ACHN (cell line): ENCODE measurements at regions not wholly inside any gene's neighbourhood (a gene's known extent, or its start where the extent isn't known, plus 50 kb on each side); places are given as distances from the start of the nearest gene placed in this dataset.
A peak's percentile ranks its signal among the peaks of the same experiment; 100 is the strongest.

Source experiments
- DNase-seq: peaks from one replicate; pipeline ENCODE4 v3.0.0-alpha.2; 2015
- in situ Hi-C: cut with HindIII; loops from 2 replicates; pipeline ENCODE4 v1.10.0; 2017; ENCODE audit warnings: low sequenced_read_pairs, low pct_ligation_motif_present, low pct_unique_long_range_greater_than_20kb

- in situ Hi-C loops, result no loop called here
Observed at GRCh38 chr1:82214606-82215005, 413.9 kb downstream of the ADGRL2 start.

GRCh38 chr1:82197606-82198005 is 396.9 kb downstream of the ADGRL2 start:
- in situ Hi-C loops, result no loop called here
- no peak for DNase-seq

More at GRCh38 chr1:82214606-82215005, 413.9 kb downstream of the ADGRL2 start:
- no peak for DNase-seq

DNA sequence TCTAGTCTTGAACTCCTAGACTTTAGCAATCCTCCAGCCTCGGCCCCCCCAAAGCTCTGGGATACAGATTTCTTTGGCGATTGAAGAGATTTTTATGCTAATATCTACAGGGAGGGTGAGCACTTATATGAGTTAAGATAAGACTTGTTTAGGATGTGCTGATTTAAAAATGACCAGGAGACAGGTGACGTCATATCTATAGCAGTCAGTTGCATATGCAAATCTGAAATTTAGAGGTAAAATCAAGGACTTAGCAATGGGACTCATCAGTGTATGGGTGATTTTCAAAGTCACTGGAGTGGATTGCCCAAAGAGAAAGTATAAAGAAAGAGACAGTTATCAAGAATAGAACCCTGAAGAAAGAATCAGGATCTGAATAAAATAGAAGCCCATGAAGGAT is 394.5 kb downstream of the ADGRL2 start:
- in situ Hi-C loops, result no loop called here
- DNase-seq, result no peak

- in situ Hi-C loops, result no loop called here
Observed at GRCh38 chr1:82185084-82185483, 384.4 kb downstream of the ADGRL2 start.

GRCh38 chr1:82181846-82182245 is 381.1 kb downstream of the ADGRL2 start:
- no peak for DNase-seq
- in situ Hi-C loops, result no loop called here

More at GRCh38 chr1:82185084-82185483, 384.4 kb downstream of the ADGRL2 start:
- DNase-seq, result no peak

- no peak for DNase-seq
- in situ Hi-C loops, result no loop called here
Observed at GRCh38 chr1:82179131-82179530, 378.4 kb downstream of the ADGRL2 start.

DNA sequence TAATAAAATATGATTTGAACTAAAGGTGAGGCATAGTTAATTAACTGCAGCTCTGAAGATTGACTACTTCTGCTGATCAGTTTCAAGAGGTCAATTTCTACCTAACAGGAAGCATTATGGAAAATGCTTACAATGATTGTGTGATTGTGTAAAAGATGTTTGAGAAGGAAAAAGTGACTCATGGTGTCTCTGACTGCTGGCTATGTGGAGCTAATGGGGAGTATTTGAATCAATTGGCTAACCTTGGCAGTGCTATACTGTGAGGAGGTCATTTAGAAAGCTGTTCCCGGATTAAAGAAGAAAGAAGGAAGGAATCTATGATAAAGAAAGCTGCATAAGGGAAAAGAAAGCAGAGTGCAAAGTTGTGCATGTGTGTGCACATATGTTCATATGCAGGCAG is 376.5 kb downstream of the ADGRL2 start:
- in situ Hi-C loops, result no loop called here
- DNase-seq, result no peak

GRCh38 chr1:82171955-82172354 is 371.2 kb downstream of the ADGRL2 start:
- DNase-seq, result no peak
- in situ Hi-C loops, result no loop called here

DNA sequence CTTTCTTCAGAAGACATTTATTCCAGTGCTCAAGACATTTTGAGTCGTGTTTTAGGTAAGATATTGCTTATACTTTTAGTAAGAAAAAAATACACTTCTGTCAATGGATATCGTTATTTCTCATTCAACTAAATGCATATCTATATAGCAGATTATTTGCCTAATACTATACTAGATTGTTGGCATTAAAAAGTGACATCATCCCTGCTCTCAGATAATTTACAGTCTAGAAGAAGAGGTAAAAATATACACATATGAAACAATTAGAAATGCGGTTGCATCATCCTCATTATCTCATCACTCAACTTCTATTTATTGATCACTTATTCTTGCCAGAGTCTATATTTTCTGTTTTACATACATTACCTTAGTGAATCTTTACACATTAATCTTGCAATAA is 367.7 kb downstream of the ADGRL2 start:
- no peak for DNase-seq
- in situ Hi-C loops, result no loop called here

- in situ Hi-C loops, result no loop called here
- no peak for DNase-seq
Observed at GRCh38 chr1:82165304-82165703, 364.6 kb downstream of the ADGRL2 start.

- in situ Hi-C loops, result no loop called here
- no peak for DNase-seq
Observed at GRCh38 chr1:82162486-82163420, 362.0 kb downstream of the ADGRL2 start.

- in situ Hi-C loops, result no loop called here
- no peak for DNase-seq
Observed at GRCh38 chr1:82161700-82162141, 361.0 kb downstream of the ADGRL2 start.

GRCh38 chr1:82160903-82161302 is 360.2 kb downstream of the ADGRL2 start:
- no peak for DNase-seq
- in situ Hi-C loops, result no loop called here

DNA sequence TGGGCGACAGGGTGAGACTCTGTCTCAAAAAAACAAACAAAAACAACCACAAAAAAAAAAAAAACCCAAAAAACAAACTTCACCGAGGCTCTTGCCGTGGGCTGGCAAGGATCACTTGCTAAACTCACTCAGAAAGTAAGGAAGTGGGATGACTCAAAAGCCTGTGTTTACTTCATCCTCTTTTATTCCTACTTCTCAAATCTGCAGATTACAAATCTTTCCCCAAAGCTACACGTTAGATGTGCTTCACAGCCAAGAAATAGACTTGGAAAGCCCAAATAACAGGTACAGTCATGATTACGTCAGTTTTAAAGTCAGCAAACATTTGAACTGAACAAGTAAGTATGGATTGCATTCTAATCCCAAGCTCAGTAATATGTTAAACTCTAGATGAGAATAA is 359.3 kb downstream of the ADGRL2 start:
- no peak for DNase-seq

GRCh38 chr1:82158981-82159380 is 358.2 kb downstream of the ADGRL2 start:
- DNase-seq, result no peak
- in situ Hi-C loops, result no loop called here

More for the DNA sequence above, 359.3 kb downstream of the ADGRL2 start:
- in situ Hi-C loops, result no loop called here

GRCh38 chr1:82154219-82154970 is 353.7 kb downstream of the ADGRL2 start:
- DNase-seq, result no peak

DNA sequence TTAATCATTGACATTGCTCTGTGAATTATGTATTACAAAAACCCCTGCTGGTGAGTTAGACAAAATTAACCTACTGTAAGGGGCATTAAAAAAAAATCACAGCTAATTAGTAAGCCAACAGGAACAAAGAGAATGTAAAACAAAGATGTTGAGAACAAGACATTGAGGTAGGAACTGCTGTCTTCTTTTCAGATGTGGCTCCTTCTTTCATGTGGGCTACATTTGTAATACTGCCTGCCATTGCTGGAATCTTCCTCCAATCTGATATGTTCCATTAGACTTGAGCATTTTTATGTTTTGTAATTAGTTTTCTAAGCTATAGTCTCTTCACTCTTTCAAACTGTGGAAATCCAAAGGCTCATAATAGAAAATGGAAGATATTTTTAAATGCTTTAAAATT is 353.0 kb downstream of the ADGRL2 start:
- in situ Hi-C loops, result no loop called here
- no peak for DNase-seq

More at GRCh38 chr1:82154219-82154970, 353.7 kb downstream of the ADGRL2 start:
- in situ Hi-C loops, result no loop called here

DNA sequence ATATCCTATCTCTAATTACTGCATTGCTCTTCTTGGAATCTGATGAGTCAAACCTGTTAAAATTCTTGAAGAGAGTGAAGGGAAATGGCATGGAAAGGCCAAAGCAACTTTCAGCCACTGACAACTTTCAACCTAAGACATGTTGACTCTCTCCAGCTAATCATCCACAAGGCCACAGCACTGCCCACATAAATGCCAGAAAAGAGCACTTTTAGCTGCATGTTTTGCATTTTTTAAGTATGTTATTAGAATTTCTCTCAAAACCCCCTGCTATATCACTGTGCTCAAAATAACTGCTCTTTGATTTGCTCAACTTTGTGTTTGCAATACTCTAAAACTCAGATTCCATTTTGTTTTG is 352.5 kb downstream of the ADGRL2 start:
- DNase-seq, result peak; percentile 21
- in situ Hi-C loops, result no loop called here
